Dermis microvascular lymphatic vessel endothelial cell (primary cell): ENCODE measurements at regions not wholly inside any gene's neighbourhood (a gene's known extent, or its start where the extent isn't known, plus 50 kb on each side); places are given as distances from the start of the nearest gene placed in this dataset.

ENCODE experiments used
- DNase-seq, 2 donors: peaks; one replicate each; pipeline versions ENCODE4 v3.0.0 to v3.0.0-alpha.2; 2010; ENCODE audit warnings: low read depth in 2 of 2

DNA sequence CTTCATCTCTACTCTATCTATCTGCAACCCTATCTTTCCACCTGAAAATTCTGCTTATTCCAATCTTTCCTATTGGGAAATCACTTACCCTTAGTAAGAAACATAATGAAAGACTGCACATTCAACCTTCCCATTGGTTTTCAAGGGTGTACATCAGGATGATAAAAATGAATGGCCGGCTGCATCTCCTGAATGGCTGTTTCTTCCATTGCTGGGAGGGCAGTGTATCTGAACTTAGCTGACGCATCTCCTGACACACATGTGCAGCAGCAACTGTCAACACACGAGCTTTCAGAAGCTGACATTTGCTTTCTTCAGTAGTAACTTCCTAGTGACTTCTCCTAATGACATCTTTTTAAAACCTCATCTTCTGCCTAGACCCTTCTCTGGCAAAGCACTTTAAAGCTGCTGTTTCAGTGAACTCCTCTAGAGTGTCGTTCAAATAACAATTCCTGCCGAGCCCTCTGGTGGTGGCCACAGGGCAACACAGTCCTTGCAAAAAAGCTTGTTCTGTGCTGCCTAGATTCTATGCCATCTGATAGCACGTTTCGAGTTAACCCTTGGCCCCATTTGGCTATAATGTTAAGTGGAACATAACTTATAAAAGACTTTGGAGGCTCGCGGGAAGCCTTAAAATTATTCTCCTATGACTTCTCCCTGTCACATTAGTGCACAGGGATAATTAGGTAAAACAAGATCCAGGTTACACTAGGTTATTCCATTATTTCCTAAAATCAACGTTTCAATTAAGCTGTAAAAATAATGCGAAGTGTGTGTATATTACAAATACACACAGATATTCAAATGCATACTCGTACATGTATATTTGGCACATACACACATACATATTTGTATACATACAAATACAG lies 2340.7 kb downstream of the PCDH7 start:
- no peak for DNase-seq

DNA sequence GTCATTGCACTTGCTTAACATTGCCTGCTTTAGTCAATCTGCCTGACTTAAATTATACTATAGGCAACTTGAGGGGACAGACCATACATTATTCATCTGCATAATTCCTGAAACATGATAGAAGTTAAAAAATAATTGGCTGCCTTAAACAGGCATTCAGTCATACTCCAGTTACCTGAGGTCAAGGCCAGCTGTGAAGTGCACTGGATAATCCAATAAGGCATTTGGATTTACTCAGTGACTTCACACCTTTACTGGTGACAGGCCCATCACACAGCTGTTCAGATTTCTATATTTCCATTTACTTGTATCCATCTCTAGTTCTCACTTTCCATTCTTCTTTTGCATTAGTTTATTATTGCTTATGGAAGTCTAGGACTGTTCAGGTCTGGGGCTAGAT lies 2341.6 kb downstream of the PCDH7 start:
- no peak for DNase-seq

DNA sequence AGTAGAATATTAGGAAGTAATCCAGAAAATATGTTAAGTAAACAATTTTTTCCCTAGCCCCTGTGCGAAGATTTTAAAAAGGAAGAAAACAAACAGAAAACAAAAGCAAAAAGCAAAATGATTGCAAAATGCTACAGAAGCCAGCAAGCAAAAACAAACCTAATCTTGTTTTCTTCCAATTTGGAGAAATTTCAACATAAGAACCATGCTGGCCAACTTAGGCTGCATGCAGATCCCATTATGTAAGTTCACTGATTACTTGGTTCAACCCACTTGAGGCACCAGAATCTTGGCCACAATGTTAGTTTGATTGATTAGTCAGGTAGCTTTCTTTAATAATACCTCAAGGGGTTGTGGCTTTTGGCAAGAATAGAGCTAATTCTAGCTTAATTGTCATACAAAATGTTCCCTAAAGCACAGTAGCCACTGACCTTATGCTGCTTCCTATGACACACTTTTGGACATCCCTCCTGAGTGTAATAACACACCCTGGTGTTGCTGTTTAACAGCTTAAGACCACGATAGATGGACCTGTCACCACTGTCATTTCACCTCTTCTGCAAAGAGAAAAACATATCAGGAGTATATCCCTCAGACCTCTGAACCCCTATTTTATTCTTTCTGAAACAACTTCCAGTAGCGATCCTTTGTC lies 2342.1 kb downstream of the PCDH7 start:
- no peak for DNase-seq

DNA sequence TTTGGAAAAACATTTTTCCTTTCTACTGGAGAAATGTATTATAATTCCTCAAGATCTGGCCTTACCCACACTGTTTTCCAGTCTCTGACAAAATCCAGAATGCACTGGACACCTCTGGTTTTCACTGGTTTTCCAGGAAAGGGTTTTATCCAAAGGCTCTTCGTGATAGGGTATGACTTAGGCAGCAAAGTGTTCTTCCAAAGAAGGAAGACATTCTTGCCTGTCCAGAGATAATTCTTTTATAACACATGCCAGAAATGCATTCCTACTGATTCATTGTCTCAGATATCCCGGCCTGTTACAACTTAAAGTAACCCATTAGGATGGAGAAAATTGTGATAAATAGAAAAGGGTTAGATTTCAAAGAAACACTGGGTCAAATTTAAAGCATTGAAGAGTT lies 2343.1 kb downstream of the PCDH7 start:
- no peak for DNase-seq

DNA sequence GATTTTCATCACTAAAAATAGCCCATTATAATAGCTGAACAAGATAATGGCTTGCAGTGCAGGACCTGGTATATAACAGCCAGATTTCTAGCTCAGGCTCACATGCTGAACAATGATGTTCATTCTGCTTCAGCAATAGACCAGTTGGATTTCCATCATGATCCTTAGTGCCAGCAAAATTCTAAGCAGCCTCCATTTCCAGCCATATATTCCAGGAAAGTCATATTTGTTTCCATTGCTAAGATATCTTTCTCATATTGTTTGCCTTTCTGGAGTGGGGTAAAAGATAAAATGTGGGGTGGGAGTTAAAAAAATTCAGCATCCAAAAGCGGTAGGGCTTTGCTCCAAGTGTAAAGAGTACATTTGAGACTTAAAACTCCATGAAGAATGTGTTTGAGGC lies 2344.1 kb downstream of the PCDH7 start:
- no peak for DNase-seq

DNA sequence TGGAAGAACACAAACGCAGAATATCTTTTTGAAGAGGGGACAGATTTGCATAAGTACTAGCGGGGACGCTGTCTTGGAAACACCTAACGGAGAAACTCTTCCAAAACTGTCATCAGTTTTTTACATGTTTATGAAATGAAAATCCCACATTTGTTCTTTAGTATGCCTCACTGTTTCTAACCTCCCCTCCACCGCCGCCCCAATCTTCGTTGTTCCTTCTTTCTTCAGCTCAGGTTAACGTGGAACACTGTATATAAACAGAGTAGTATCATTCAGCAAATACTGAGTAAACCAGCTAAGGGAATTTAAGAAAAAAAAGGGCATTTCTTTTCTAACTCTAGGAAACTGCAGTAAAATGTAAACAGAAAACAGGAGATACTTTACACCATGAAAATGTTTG lies 2345.6 kb downstream of the PCDH7 start:
- no peak for DNase-seq

DNA sequence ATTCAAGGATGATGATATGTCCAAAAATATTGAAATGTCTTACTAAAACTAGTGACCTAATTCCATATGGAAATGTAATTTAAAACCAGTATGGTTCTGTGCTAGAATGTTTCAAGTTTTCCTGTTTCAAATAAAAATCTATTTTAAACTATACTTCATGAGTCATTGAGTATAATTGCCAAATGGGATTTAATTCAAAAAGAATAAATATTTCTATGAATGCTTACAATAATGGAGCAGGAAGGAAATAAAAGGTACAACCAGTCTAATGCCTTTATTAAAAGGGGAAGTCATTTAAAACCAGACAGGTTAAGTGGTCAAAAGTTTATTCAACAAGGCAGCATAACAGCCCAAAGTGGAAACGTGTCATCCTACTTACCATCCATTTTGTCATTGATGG lies 2347.1 kb downstream of the PCDH7 start:
- DNase-seq: no peak

DNA sequence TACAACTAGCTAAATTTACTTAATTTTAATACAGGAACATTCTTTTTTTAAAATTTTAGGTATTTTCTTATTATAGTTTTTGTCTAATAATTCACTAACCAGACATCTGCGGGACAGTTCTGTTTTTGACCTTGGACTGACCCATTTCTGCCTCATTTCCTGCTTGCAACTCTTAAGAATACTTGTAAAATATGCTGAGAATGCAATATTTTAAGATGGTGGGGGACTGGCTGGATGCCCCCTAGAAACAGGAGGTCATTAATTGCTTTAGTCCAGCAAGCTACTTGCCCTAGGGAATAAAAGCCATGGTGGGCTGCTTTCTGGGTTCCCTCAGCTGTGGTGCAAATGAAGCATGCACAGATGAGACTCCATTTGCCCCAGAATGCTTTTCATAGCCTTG lies 2348.4 kb downstream of the PCDH7 start:
- no peak for DNase-seq

DNA sequence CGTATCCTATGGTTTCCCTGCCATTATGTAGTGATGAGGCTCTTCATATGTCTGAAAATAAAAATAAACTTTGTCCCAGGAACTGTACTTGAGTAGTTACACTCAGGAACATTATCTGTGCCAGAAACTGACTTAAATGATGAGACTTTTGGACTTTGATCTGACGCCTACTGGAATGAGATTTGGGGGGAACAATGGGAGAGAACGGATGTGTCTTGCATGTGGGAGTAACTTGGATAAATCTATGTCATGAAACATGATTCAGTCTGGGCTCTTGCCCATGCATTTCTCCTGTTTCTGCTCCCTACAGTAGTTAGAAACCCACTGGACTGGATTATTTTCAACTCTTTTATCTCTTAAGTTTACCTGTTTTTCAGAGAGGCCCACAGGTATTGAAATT lies 2351.4 kb downstream of the PCDH7 start:
- no peak for DNase-seq

DNA sequence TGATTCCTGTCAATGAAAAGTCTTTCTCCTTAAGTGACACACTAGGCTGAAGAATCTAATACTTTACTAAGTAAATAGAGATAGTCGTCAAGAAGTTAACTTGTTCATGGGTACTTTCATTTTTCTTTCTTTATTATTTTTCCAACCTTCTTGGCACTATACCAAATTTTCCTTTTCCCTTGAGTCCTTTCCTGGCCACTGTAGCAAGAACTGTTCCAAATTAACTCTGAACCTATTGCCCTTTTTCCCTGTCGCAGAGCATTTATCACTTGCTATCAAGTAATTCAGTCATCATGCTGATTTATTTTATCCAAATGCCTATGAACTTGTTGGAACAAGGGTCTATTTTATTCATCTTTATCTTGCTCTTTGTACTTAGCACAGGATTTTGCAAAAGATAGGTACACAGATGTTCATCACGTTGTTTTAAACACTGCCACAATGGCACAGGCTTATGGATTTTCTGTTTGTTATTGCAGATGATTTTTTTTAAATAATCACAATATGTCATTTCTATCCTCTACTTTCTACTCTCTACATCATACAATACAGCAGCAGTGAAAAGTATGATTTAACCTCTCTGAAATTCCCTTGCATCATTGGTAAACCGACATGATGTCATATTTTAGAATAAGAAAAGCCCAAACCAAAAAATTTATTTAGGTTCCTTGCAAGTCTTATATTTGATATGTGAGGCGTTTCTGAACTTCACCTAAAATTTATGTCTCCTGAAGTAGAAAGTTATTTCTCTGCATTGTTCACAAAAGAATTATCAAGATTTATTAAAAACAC lies 2352.3 kb downstream of the PCDH7 start:
- no peak for DNase-seq

DNA sequence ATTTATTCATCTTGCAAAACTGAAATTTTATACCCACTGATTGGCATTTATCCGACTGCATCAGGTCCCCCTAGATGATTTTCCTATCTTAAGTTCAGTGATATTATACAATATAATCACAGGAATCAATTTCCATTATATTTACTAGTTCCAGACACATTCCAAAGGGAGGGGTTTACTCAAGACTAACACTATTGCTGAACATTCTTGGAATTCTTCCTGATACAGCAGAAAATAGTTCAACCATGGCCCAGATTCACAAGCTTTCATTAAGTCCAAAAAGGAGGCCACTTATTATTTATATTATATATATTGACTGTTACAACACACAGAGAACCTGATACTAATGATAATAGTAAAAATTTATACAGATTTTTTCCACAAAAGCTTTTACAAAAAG lies 2353.6 kb downstream of the PCDH7 start:
- no peak for DNase-seq

DNA sequence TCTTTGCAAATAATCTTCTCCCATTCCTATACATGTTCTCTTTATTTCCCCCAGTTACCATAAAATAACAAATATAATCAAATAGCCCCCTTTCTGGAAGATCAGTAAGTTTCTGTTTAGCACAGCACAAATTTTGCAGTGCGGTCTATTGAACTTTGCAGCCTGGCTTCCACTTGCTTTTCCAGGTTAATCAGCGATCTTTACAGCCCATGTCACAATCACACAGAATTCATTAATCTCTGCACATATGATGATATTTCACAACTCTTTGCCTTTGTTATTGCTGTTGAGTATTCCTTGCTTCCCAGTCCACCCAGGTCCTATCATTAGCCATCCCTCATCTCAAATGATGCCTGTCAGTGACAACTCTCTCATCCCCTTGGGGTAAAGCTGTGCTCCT lies 2358.0 kb downstream of the PCDH7 start:
- DNase-seq: no peak

DNA sequence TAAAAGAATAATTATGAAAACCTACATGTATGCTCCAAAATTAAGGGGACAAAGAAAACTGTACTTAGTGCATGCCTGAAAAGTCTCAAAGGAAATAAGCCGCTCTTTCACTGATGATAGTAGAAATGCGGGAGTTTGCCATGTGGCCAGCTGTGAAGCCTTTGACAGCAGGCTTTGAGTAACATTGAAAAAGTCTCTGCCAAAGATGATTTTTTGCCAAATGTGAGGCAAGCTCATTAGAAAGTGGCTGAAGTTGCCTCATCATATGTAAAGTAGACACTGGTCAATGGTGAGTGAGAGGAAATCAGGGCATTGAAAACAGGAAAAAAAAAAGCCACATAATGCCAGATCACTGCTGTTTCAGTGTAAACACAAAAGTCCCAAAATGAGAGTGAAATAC lies 2360.1 kb downstream of the PCDH7 start:
- no peak for DNase-seq

DNA sequence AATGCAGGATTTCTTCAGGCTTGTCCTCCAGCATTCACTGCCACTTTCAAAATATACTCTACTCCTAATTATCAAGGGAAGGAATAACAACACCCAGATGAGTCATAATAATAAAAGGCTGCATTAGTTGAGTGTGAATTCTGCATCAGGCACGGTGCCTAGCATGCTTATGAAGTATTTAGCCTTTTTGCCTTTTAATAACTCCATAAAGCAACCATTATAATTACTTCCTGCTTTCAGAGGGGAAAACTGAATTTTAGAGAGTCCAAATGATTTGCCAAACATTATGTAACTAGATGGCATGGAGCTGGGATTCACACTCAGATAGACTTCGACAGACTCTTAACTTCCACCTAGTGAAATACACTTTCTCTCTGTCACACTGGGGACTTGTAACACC lies 2365.5 kb downstream of the PCDH7 start:
- DNase-seq: no peak

DNA sequence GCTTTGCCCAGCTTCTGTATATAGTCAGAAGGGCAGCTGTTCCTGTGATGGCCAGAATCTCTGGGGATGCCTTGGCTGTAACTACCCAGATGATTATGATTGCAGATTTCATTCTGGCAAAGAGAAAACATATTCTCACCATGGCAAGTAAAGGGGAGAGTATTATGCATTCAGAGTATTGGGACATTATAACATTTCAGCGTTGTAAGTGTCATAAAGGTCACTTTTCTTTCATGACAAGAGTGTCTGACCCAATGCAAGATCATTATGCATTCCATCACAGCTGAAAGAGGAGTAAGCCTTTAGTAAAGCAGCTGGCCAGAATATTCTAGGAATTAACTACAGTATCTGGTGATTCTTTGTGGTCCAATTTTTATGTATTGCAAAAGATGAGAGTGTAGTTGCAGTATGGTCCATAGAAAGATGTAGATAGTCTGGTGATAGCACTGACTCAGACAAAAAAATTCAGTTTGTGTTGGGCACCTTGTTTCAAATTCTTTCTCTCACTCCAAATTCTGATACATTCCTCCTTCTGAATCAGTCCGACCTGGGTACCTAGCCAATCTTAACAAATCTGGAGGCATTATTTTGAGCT lies 2366.3 kb downstream of the PCDH7 start:
- no peak for DNase-seq

DNA sequence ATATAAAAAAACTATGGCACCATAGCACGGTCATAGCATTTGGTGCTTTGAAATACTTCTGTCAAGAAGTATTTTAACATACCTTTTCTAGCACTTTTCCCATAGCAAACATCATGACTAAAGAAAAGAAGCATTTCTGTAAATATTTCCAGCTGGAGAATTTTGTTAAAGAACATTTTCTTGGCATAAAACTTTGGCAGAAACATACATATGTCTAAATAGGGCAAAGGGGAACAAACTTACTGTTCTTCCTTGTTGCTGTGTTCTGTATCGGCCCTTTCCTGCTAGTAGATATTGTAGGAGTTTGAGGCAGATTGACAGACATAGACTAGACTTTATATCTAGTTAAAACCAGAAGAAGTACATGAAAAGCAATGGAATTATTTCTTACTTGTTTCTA lies 2368.5 kb downstream of the PCDH7 start:
- DNase-seq: no peak

DNA sequence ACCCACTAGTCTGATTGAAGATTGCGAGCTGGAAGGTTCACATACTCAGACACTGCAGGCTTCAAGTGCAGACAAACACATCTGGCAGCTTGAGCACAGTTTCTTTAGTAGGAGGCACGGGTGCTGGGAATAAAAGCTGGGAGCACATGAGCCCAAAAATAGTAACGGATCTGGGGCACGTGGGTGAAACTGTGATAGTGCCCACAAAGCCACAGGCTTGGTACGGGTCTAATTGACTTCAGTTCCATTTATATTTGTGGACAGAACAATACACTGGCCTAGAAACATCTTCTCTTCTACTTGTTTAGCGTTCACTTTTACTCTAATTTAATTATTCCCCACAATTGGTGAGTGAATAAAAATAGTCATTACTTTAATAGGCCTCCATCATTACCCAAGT lies 2370.7 kb downstream of the PCDH7 start:
- DNase-seq: no peak

DNA sequence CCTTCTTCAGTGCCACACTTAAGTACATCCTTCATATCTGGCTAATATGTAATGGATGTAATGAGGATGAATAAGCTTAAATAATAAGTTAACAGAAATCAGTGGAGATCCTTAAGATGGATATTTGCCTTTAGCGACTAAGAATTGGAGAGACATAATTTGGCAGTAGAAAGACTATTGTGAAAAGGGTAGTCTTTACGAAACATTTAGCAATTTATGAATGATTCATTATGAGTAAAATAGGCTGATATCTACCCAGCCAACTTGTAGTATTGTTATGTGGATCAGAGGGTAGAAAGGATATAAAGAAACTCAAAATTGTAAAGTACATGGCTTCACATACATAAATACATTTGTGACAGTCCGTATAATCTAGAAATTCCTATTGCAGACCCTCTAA lies 2371.8 kb downstream of the PCDH7 start:
- no peak for DNase-seq

DNA sequence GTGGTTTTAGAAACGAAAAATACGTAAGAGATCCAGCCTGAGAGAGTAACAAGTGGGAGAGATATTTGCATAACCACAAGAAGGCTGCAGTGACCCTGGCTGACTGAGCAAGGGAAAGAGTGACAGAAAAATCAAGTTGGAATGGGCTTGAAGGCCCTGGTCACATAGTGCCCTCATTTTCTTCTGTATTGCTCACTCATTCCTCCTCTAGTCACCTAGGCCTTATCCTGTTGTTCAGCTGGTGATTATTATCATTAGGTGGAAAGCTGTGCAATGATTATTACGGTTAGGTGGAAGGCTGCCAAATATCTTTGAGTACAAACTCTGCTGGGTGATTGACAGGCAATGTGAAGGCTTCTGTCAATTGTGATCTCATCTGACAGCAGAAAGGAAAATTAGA lies 2384.1 kb downstream of the PCDH7 start:
- no peak for DNase-seq

DNA sequence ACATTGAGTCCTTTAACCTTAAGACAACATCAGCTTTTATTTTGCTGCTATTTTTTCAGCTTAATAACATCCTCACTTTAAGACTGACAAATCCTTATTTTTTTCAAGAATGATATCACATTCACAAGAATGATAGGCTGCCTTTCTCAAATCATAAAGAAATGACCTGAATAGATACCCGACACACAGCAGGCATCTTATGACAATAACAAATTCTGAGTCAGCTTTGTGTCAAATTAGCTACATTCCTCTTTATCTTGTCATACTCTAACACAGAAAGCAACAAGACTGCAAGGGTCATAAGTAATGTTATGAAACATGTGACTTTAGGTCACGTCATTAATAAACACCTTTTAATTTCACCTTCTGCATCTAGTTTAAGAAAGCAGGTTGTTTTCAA lies 2387.6 kb downstream of the PCDH7 start:
- no peak for DNase-seq

DNA sequence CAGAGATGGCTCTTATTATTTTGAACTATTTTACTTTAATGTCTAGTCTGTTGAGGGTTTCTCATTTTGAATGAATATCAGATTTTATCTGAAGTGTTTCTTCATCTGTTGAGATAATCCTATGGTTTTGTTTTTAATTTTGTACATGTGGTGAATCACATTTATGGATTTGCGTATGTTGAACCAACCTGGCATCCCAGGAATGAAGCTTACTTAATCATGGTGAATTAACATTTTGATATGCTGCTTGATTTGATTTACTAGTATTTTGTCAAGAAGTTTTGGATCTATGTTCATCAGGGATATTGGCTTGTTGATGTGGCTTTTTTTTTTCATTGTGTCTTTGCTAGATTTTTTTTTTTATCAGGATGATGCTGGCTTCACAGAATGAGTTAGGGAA lies 2390.9 kb downstream of the PCDH7 start:
- no peak for DNase-seq

DNA sequence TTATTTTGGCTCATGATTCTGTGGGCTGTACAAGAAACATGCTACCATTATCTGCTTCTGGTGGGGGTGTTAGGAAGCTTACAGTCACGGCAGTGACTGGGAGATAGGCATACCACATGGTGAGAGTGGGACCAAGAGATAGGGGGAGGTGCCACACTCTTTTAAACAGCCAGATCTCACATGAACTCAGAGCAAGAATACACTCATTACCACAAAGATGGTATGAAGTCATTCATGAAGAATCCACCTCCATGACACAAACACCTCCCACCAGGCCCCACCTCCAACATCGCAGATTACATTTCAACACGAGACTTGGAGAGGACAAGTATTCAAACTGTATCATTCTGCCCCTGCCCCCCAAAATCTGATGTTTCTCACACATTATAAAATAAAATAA lies 2396.7 kb downstream of the PCDH7 start:
- no peak for DNase-seq
